ENCODE measurements at regions not wholly inside any gene's neighbourhood (a gene's known extent, or its start where the extent isn't known, plus 50 kb on each side); places are given as distances from the start of the nearest gene placed in this dataset.

DNA sequence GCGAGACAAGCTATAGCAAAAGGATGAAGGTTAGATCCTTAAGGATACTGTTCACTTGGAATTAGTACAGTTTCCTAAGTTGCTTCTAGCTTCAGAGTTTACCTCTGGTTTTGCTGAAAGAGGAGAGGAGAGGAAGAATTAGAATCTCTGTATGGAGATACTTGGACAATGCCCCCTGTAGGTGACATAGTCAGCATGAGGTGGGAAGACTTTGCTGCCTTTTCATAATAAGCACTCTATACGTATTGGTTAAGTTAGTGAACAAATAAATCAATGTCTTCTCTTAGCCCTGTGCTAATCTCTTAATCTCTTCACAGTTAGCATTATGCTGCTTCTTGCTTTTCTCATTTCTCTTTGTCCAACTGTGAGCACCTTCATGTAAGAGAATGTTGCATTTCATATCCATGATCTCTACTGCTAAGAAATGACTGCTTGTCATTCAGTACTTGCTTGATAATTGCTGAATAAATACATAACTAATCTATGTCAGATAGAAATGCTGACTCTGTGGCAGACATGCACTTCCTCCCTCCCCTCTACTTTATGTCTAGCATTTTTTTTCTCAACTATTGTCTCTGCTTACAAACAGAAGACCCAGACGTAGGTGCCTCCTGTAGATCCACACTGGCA is 527.2 kb downstream of the GBA3 start:
- Histone ChIP-seq H3K9ac (ENCODE audit: low read length) (no peak overlapping the region), H2AFZ (ENCODE audit: low read length) (no peak overlapping the region), H3F3A (ENCODE audit: low read length, unreplicated experiment) (no peaks in the 10 kb centered on the region), H3K27me3 (ENCODE audit: low read length) (no peaks in the 10 kb centered on the region), H3K9me3 (ENCODE audit: low read length) (no peaks in the 10 kb centered on the region), H4K20me1 (ENCODE audit: low read length) (no peaks in the 10 kb centered on the region), H3K79me2 (ENCODE audit: low read length) (no peaks in the 10 kb centered on the region), H3K4me1 (ENCODE audit: insufficient read depth, low read length) (no peaks in the 10 kb centered on the region), H3K9me2 (replicated peaks; ENCODE audit: low read length) (no peaks in the 10 kb centered on the region), H3K4me3 (ENCODE audit: low read length) (no peak overlapping the region), H3K27ac (ENCODE audit: low read length) (no peak overlapping the region), H3K36me3 (ENCODE audit: low read depth, low read length) (no peaks in the 10 kb centered on the region), H3K4me2 (ENCODE audit: low read length) (no peak overlapping the region)
- ChIA-PET POLR2A (ENCODE audit: unreplicated experiment) (no interaction called here), CTCF (no interaction called here)
- no TSS peak for BruUV-seq (replicated peaks)
- DNase-seq (no peak), ATAC-seq (no peak)
- intact Hi-C loops (cut with micrococcal nuclease), result no loop called here
- no peak for TF ChIP-seq EZH2phosphoT487 (IDR thresholded peaks at IDR 0.05; ENCODE audit: borderline replicate concordance, low read length)
- no peak for TF ChIP-seq EZH2 (IDR thresholded peaks at IDR 0.05; ENCODE audit: low read length, unreplicated experiment)
- TF ChIP-seq CTCF (conservative IDR thresholded peaks at IDR 0.05; ENCODE audit: low read depth, low read length), result no peak

- ChIA-PET POLR2A (ENCODE audit: unreplicated experiment) (no interaction called here), CTCF (no interaction called here)
- Histone ChIP-seq H4K20me1 (ENCODE audit: low read length) (no peaks in the 10 kb centered on the region), H3K4me1 (ENCODE audit: insufficient read depth, low read length) (no peaks in the 10 kb centered on the region), H3K9me2 (replicated peaks; ENCODE audit: low read length) (no peaks in the 10 kb centered on the region), H3K36me3 (ENCODE audit: low read depth, low read length) (no peaks in the 10 kb centered on the region), H3K27me3 (ENCODE audit: low read length) (peaks cover 18% of the 10 kb centered on the region; the same call in 1 of the 2 replicates), H3K4me2 (ENCODE audit: low read length) (no peak overlapping the region), H3K4me3 (ENCODE audit: low read length) (no peak overlapping the region), H3K9ac (ENCODE audit: low read length) (no peak overlapping the region), H3F3A (ENCODE audit: low read length, unreplicated experiment) (no peaks in the 10 kb centered on the region), H3K27ac (ENCODE audit: low read length) (no peak overlapping the region), H2AFZ (ENCODE audit: low read length) (no peak overlapping the region), H3K79me2 (ENCODE audit: low read length) (no peaks in the 10 kb centered on the region), H3K9me3 (ENCODE audit: low read length) (no peaks in the 10 kb centered on the region)
- ATAC-seq (no peak), DNase-seq (no peak)
- intact Hi-C loops (cut with micrococcal nuclease), result no loop called here
- no TSS peak for BruUV-seq (replicated peaks)
- TF ChIP-seq EZH2 (IDR thresholded peaks at IDR 0.05; ENCODE audit: low read length, unreplicated experiment) (no peak), EZH2phosphoT487 (IDR thresholded peaks at IDR 0.05; ENCODE audit: borderline replicate concordance, low read length) (no peak), CTCF (conservative IDR thresholded peaks at IDR 0.05; ENCODE audit: low read depth, low read length) (no peak)
Observed at GRCh38 chr4:23213198-23213597, 520.5 kb downstream of the GBA3 start.

GRCh38 chr4:23212558-23212957 is 519.8 kb downstream of the GBA3 start:
- Histone ChIP-seq H3K27ac (ENCODE audit: low read length) (no peak overlapping the region), H4K20me1 (ENCODE audit: low read length) (no peaks in the 10 kb centered on the region), H3K9me3 (ENCODE audit: low read length) (no peaks in the 10 kb centered on the region), H3K79me2 (ENCODE audit: low read length) (no peaks in the 10 kb centered on the region), H3K27me3 (ENCODE audit: low read length) (peaks cover 18% of the 10 kb centered on the region; the same call in 1 of the 2 replicates), H3K9ac (ENCODE audit: low read length) (no peak overlapping the region), H3K4me2 (ENCODE audit: low read length) (no peak overlapping the region), H3K4me1 (ENCODE audit: insufficient read depth, low read length) (no peaks in the 10 kb centered on the region), H2AFZ (ENCODE audit: low read length) (no peak overlapping the region), H3K9me2 (replicated peaks; ENCODE audit: low read length) (no peaks in the 10 kb centered on the region), H3F3A (ENCODE audit: low read length, unreplicated experiment) (no peaks in the 10 kb centered on the region), H3K4me3 (ENCODE audit: low read length) (no peak overlapping the region), H3K36me3 (ENCODE audit: low read depth, low read length) (no peaks in the 10 kb centered on the region)
- no peak for TF ChIP-seq EZH2 (IDR thresholded peaks at IDR 0.05; ENCODE audit: low read length, unreplicated experiment)
- TF ChIP-seq EZH2phosphoT487 (IDR thresholded peaks at IDR 0.05; ENCODE audit: borderline replicate concordance, low read length), result no peak
- TF ChIP-seq CTCF (conservative IDR thresholded peaks at IDR 0.05; ENCODE audit: low read depth, low read length), result no peak
- POLR2A ChIA-PET (ENCODE audit: unreplicated experiment), result no interaction called here
- CTCF ChIA-PET, result no interaction called here
- ATAC-seq (no peak), DNase-seq (no peak)
- intact Hi-C loops (cut with micrococcal nuclease), result no loop called here
- no TSS peak for BruUV-seq (replicated peaks)

Measured in PC-3 (cell line).